Ascending aorta (tissue), 2 donors: ENCODE measurements at regions not wholly inside any gene's neighbourhood (a gene's known extent, or its start where the extent isn't known, plus 50 kb on each side); places are given as distances from the start of the nearest gene placed in this dataset.

ENCODE experiments used
- DNase-seq, 2 donors: peaks; one replicate each; pipeline ENCODE4 v3.0.0-alpha.2; 2019; ENCODE audit warnings: low spot score in 2 of 2
- H3K27ac ChIP-seq, 2 donors: fragments of 200-600 bp; sonication (generic); one replicate each; pipeline ENCODE4 v1.5.1; 2016 to 2017; ENCODE audit warnings: mild to moderate bottlenecking in 1 of 2
- H3K27me3 ChIP-seq: fragments of 200-600 bp; sonication (generic); one replicate; pipeline ENCODE4 v1.5.1; 2017
- H3K36me3 ChIP-seq, 2 donors: fragments of 200-600 bp; sonication (generic); one replicate each; pipeline ENCODE4 v1.5.1; 2016
- H3K4me1 ChIP-seq, 2 donors: fragments of 200-600 bp; sonication (generic); one replicate each; pipeline ENCODE4 v1.5.1; 2016 to 2017; ENCODE audit warnings: mild to moderate bottlenecking in 1 of 2
- H3K4me3 ChIP-seq, 2 donors: fragments of 200-600 bp; sonication (generic); one replicate each; pipeline ENCODE4 v1.5.1; 2016 to 2017; ENCODE audit warnings: mild to moderate bottlenecking in 1 of 2
- H3K9me3 ChIP-seq, 2 donors: fragments of 200-600 bp; sonication (generic); one replicate each; pipeline ENCODE4 v1.5.1; 2016
- CTCF ChIP-seq, 3 experiments: fragments of 200-600 bp in 2 of 3; fragments of 450-650 bp in 1 of 3; sonication (generic) in 2 of 3; IDR thresholded peaks; one replicate each; pipeline ENCODE4 v1.5.1; 2016 to 2019; ENCODE audit warnings: antibody characterized with exemption in 3 of 3, mild to moderate bottlenecking in 1 of 3, moderate library complexity in 1 of 3
- intact Hi-C: fragments of 100-400 bp; cut with DNase I; formaldehyde crosslinking; loops from one replicate; pipeline ENCODE4 v1.15.1; 2023

- DNase-seq, result no peak
Observed at GRCh38 chr7:88366845-88367244, 60.2 kb upstream of the STEAP4 start.

GRCh38 chr7:88363869-88364268 lies 57.2 kb upstream of the STEAP4 start:
- intact Hi-C loops, result no loop called here
- TF ChIP-seq CTCF (IDR thresholded peaks at IDR 0.05), result no peak
- Histone ChIP-seq H3K27ac (no peak overlapping the region), H3K27me3 (no peaks in the 10 kb centered on the region), H3K36me3 (no peaks in the 10 kb centered on the region), H3K4me3 (no peak overlapping the region), H3K4me1 (no peaks in the 10 kb centered on the region), H3K9me3 (no peaks in the 10 kb centered on the region)
- DNase-seq, result no peak

More at GRCh38 chr7:88366845-88367244, 60.2 kb upstream of the STEAP4 start:
- Histone ChIP-seq H3K9me3 (no peaks in the 10 kb centered on the region), H3K27ac (no peak overlapping the region), H3K4me3 (no peak overlapping the region), H3K36me3 (no peaks in the 10 kb centered on the region), H3K4me1 (no peaks in the 10 kb centered on the region), H3K27me3 (no peaks in the 10 kb centered on the region)
- intact Hi-C loops, result no loop called here
- TF ChIP-seq CTCF (IDR thresholded peaks at IDR 0.05), result no peak

GRCh38 chr7:88363249-88363648 lies 56.6 kb upstream of the STEAP4 start:
- Histone ChIP-seq H3K27me3 (no peaks in the 10 kb centered on the region), H3K9me3 (no peaks in the 10 kb centered on the region), H3K36me3 (no peaks in the 10 kb centered on the region), H3K27ac (no peak overlapping the region), H3K4me3 (no peak overlapping the region), H3K4me1 (no peaks in the 10 kb centered on the region)
- DNase-seq, result no peak
- intact Hi-C loops, result no loop called here
- no peak for TF ChIP-seq CTCF (IDR thresholded peaks at IDR 0.05)

- Histone ChIP-seq H3K36me3 (no peaks in the 10 kb centered on the region), H3K9me3 (no peaks in the 10 kb centered on the region), H3K27me3 (no peaks in the 10 kb centered on the region), H3K4me1 (no peaks in the 10 kb centered on the region), H3K4me3 (no peak overlapping the region), H3K27ac (no peak overlapping the region)
- intact Hi-C loops, result no loop called here
- TF ChIP-seq CTCF (IDR thresholded peaks at IDR 0.05), result no peak
- no peak for DNase-seq
Observed at GRCh38 chr7:88361357-88361756, 54.7 kb upstream of the STEAP4 start.

- TF ChIP-seq CTCF (IDR thresholded peaks at IDR 0.05), result no peak
- no peaks in the 10 kb centered on the region for H3K27me3 ChIP-seq
- intact Hi-C loops, result loop anchor here (5.0 kb wide), 1 partner anchor 117 kb away; no protein-coding TSS in a partner anchor
Observed at GRCh38 chr7:88358881-88359280, 52.2 kb upstream of the STEAP4 start.

GRCh38 chr7:88358526-88358838 lies 51.8 kb upstream of the STEAP4 start:
- H3K4me1 ChIP-seq, result no peaks in the 10 kb centered on the region
- intact Hi-C loops, result loop anchor here (5.0 kb wide), 1 partner anchor 116 kb away; no protein-coding TSS in a partner anchor
- no peaks in the 10 kb centered on the region for H3K9me3 ChIP-seq

More at GRCh38 chr7:88358881-88359280, 52.2 kb upstream of the STEAP4 start:
- H3K36me3 ChIP-seq, result no peaks in the 10 kb centered on the region
- H3K4me3 ChIP-seq, result no peak overlapping the region
- H3K27ac ChIP-seq, result no peak overlapping the region
- H3K4me1 ChIP-seq, result no peaks in the 10 kb centered on the region
- no peaks in the 10 kb centered on the region for H3K9me3 ChIP-seq
- DNase-seq, result no peak

More at GRCh38 chr7:88358526-88358838, 51.8 kb upstream of the STEAP4 start:
- no peak for TF ChIP-seq CTCF (IDR thresholded peaks at IDR 0.05)
- no peak overlapping the region for H3K4me3 ChIP-seq
- no peak overlapping the region for H3K27ac ChIP-seq
- no peak for DNase-seq
- no peaks in the 10 kb centered on the region for H3K27me3 ChIP-seq
- no peaks in the 10 kb centered on the region for H3K36me3 ChIP-seq
